HG02943 (cell line): ENCODE measurements at regions not wholly inside any gene's neighbourhood (a gene's known extent, or its start where the extent isn't known, plus 50 kb on each side); places are given as distances from the start of the nearest gene placed in this dataset.

Source experiments
- ATAC-seq: cut with Tn5 transposase; IDR thresholded peaks from one replicate; pipeline ENCODE4 v1.9.1; 2021; ENCODE audit warnings: mild to moderate bottlenecking, low read depth, moderate library complexity; ENCODE audit not compliant: unreplicated experiment

- no peak for ATAC-seq
Measured at GRCh38 chr9:107675351-107676259, 186.0 kb upstream of the KLF4 start.

GRCh38 chr9:107674721-107675277, 185.2 kb upstream of the KLF4 start:
- ATAC-seq: no peak

GRCh38 chr9:107673861-107674720, 184.5 kb upstream of the KLF4 start:
- ATAC-seq: no peak

GRCh38 chr9:107671588-107671987, 182.0 kb upstream of the KLF4 start:
- ATAC-seq: no peak

- no peak for ATAC-seq
Measured at GRCh38 chr9:107669422-107669821, 179.9 kb upstream of the KLF4 start.

GRCh38 chr9:107667231-107668070, 177.9 kb upstream of the KLF4 start:
- no peak for ATAC-seq

GRCh38 chr9:107665057-107665456, 175.5 kb upstream of the KLF4 start:
- ATAC-seq: no peak

- ATAC-seq: no peak
Measured at GRCh38 chr9:107660976-107661375, 171.4 kb upstream of the KLF4 start.

- ATAC-seq: no peak
Measured at GRCh38 chr9:107653263-107653821, 163.8 kb upstream of the KLF4 start.

- no peak for ATAC-seq
Measured at GRCh38 chr9:107650995-107651394, 161.4 kb upstream of the KLF4 start.

GRCh38 chr9:107650321-107650720, 160.8 kb upstream of the KLF4 start:
- no peak for ATAC-seq

GRCh38 chr9:107648153-107648715, 158.7 kb upstream of the KLF4 start:
- no peak for ATAC-seq

GRCh38 chr9:107647611-107648010, 158.0 kb upstream of the KLF4 start:
- ATAC-seq: no peak

GRCh38 chr9:107647141-107647540, 157.6 kb upstream of the KLF4 start:
- no peak for ATAC-seq

GRCh38 chr9:107645464-107645833, 155.9 kb upstream of the KLF4 start:
- no peak for ATAC-seq

GRCh38 chr9:107644733-107645463, 155.3 kb upstream of the KLF4 start:
- ATAC-seq: no peak

GRCh38 chr9:107639426-107639825, 149.9 kb upstream of the KLF4 start:
- no peak for ATAC-seq

- ATAC-seq: no peak
Measured at GRCh38 chr9:107638521-107639310, 149.1 kb upstream of the KLF4 start.
